Thoracic aorta (tissue), 2 donors: ENCODE measurements at regions not wholly inside any gene's neighbourhood (a gene's known extent, or its start where the extent isn't known, plus 50 kb on each side); places are given as distances from the start of the nearest gene placed in this dataset.
"Not testable (repeated sequence)": the region's sequence is repeated elsewhere in the genome, so short reads cannot be mapped to it uniquely, and the experiment has no call there.

ENCODE experiments used
- ATAC-seq: fragments of 150-250 bp; one replicate; pipeline ENCODE4 v1.8.0; 2017; ENCODE audit warnings: low read depth; ENCODE audit not compliant: insufficient number of reproducible peaks, low FRiP score
- DNase-seq: peaks from one replicate; pipeline ENCODE4 v3.0.0-alpha.2; 2020; ENCODE audit warnings: low spot score
- H3K27ac ChIP-seq, 2 donors: fragments of 200-600 bp; sonication (generic); 1 replicate in 1 of 2; 2 replicates in 1 of 2; pipeline ENCODE4 v1.5.1; 2016; ENCODE audit warnings: mild to moderate bottlenecking in 2 of 2, moderate library complexity in 2 of 2
- H3K27me3 ChIP-seq: fragments of 200-600 bp; sonication (generic); replicated peaks from 2 replicates; pipeline ENCODE4 v1.6.0; 2016; ENCODE audit warnings: mild to moderate bottlenecking; ENCODE audit not compliant: insufficient read depth
- H3K36me3 ChIP-seq: fragments of 200-600 bp; sonication (generic); one replicate; pipeline ENCODE4 v1.5.1; 2016
- H3K4me1 ChIP-seq, 2 donors: fragments of 200-600 bp; sonication (generic); 1 replicate in 1 of 2; 2 replicates in 1 of 2; pipeline versions ENCODE4 v1.5.1 to v1.6.0; 2016; ENCODE audit warnings: low read depth in 2 of 2, mild to moderate bottlenecking in 1 of 2; ENCODE audit not compliant: control insufficient read depth in 1 of 2
- H3K4me3 ChIP-seq: fragments of 200-600 bp; sonication (generic); 2 replicates; pipeline ENCODE4 v1.5.1; 2016; ENCODE audit warnings: mild to moderate bottlenecking
- H3K9me3 ChIP-seq: fragments of 200-600 bp; sonication (generic); 2 replicates; pipeline ENCODE4 v1.5.1; 2016
- CTCF ChIP-seq: fragments of 200-600 bp; sonication (generic); IDR thresholded peaks from one replicate; pipeline ENCODE4 v1.5.1; 2019; ENCODE audit warnings: antibody characterized with exemption

- no peak for DNase-seq
- no peak for TF ChIP-seq CTCF
- Histone ChIP-seq H3K27ac (no peak overlapping the region), H3K9me3 (peaks cover 31% of the 10 kb centered on the region), H3K27me3 (no peaks in the 10 kb centered on the region), H3K36me3 (no peaks in the 10 kb centered on the region), H3K4me3 (no peak overlapping the region), H3K4me1 (no peaks in the 10 kb centered on the region)
- ATAC-seq = no peak
Observed at GRCh38 chr4:79121223-79121622, 182.0 kb upstream of the PAQR3 start.

GRCh38 chr4:79117051-79117450 lies 177.8 kb upstream of the PAQR3 start:
- H3K36me3 ChIP-seq, H3K27me3 ChIP-seq, H3K4me3 ChIP-seq, ATAC-seq, H3K27ac ChIP-seq, H3K4me1 ChIP-seq, DNase-seq: not testable (repeated sequence)
- peaks cover 31% of the 10 kb centered on the region for H3K9me3 ChIP-seq

- H3K27me3 ChIP-seq = no peaks in the 10 kb centered on the region
- no peak for TF ChIP-seq CTCF
- no peaks in the 10 kb centered on the region for H3K9me3 ChIP-seq
- no peak overlapping the region for H3K4me3 ChIP-seq
- H3K4me1 ChIP-seq = no peaks in the 10 kb centered on the region
- ATAC-seq = no peak
- H3K36me3 ChIP-seq = no peaks in the 10 kb centered on the region
- DNase-seq = no peak
- no peak overlapping the region for H3K27ac ChIP-seq
Observed at GRCh38 chr4:79107014-79107413, 167.8 kb upstream of the PAQR3 start.

- H3K27me3 ChIP-seq = no peaks in the 10 kb centered on the region
- no peaks in the 10 kb centered on the region for H3K9me3 ChIP-seq
- no peak overlapping the region for H3K4me3 ChIP-seq
- ATAC-seq (no peak), DNase-seq (no peak)
- H3K4me1 ChIP-seq = no peaks in the 10 kb centered on the region
- H3K27ac ChIP-seq = no peak overlapping the region
- H3K36me3 ChIP-seq = no peaks in the 10 kb centered on the region
- no peak for TF ChIP-seq CTCF
Observed at GRCh38 chr4:79088946-79089691, 149.9 kb upstream of the PAQR3 start.

GRCh38 chr4:79087071-79087470 lies 147.8 kb upstream of the PAQR3 start:
- no peak overlapping the region for H3K27ac ChIP-seq
- peaks cover 5% of the 10 kb centered on the region for H3K9me3 ChIP-seq
- no peaks in the 10 kb centered on the region for H3K4me1 ChIP-seq
- DNase-seq (no peak), ATAC-seq (no peak)
- H3K4me3 ChIP-seq = no peak overlapping the region
- H3K27me3 ChIP-seq = no peaks in the 10 kb centered on the region
- TF ChIP-seq CTCF = no peak
- H3K36me3 ChIP-seq = no peaks in the 10 kb centered on the region
